Muscle of back (tissue), 3 donors: ENCODE measurements at regions not wholly inside any gene's neighbourhood (a gene's known extent, or its start where the extent isn't known, plus 50 kb on each side); places are given as distances from the start of the nearest gene placed in this dataset.

Experiments
- DNase-seq, 3 donors: peaks; one replicate each; pipeline versions ENCODE4 v3.0.0 to v3.0.0-alpha.2; 2013

- DNase-seq: no peak
These were observed 378.9 kb downstream of the PCDH20 start for GRCh38 chr13:61036715-61037114.

DNA sequence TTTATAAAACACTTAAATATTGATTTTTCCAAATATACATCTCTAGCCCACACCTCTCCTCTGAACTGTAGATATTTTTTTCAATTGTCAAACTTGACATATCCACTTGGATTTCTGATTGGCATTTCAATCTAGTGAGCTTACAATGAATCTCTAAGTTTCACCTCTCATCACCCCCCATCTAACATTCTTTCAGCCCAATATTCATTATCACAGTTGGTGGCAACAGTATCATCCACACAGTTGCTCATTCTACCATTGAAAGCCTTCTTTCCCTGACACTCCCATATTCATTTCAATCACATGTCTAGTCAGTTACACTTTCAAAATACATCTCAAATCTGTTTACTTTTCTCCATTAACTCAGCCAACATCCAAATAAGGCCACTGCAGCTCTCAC lies 385.2 kb downstream of the PCDH20 start:
- no peak for DNase-seq

GRCh38 chr13:61029064-61029463 lies 386.6 kb downstream of the PCDH20 start:
- no peak for DNase-seq

- DNase-seq: no peak
These were observed 391.6 kb downstream of the PCDH20 start for GRCh38 chr13:61024046-61024445.

- DNase-seq: no peak
These were observed 393.8 kb downstream of the PCDH20 start for GRCh38 chr13:61021838-61022237.

GRCh38 chr13:61013796-61014195 lies 401.9 kb downstream of the PCDH20 start:
- no peak for DNase-seq

DNA sequence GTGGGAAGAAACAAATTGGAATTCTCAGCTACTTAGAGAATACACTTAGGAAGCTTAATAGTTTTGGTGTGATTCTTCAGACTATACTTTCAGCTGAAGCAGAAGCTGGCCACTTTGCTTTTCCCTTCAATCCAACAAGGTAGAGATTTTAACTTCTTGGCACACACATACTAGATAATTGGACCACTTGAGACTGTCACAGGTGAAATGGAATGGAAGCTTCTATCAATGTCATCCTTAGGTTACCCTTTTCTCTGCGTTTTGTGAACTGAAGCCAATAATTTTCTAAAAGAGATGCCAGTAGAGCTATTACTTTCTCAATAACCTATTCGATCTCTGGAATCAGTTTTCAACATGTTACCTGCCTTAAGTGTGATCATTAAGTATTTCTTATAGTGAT lies 405.3 kb downstream of the PCDH20 start:
- no peak for DNase-seq

- no peak for DNase-seq
These were observed 413.0 kb downstream of the PCDH20 start for GRCh38 chr13:61002686-61003085.

- no peak for DNase-seq
These were observed 425.5 kb downstream of the PCDH20 start for GRCh38 chr13:60990032-60990733.

- DNase-seq: no peak
These were observed 429.3 kb downstream of the PCDH20 start for GRCh38 chr13:60986301-60986700.

DNA sequence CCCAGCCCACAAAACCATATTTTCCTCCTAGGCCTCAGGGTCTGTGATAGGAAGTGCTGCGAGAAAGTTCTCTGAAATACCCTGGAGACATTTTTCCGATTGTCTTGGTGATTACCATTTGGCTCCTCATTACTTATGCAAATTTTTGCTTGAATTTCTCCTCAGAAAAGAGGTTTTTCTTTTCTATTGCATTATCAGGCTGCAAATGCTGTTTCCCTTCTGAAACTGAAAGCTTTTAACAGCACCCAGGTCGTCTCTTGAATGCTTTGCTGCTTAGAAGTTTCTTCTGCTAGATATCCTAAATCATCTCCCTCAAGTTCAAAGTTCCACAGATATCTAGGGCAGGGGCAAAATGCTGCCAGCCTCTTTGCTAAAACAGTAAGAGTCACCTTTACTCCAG lies 434.2 kb downstream of the PCDH20 start:
- DNase-seq: no peak

- no peak for DNase-seq
These were observed 439.3 kb downstream of the PCDH20 start for GRCh38 chr13:60976367-60976766.

- DNase-seq: no peak
These were observed 441.4 kb downstream of the PCDH20 start for GRCh38 chr13:60974296-60974695.

GRCh38 chr13:60973529-60973928 lies 442.1 kb downstream of the PCDH20 start:
- DNase-seq: no peak

DNA sequence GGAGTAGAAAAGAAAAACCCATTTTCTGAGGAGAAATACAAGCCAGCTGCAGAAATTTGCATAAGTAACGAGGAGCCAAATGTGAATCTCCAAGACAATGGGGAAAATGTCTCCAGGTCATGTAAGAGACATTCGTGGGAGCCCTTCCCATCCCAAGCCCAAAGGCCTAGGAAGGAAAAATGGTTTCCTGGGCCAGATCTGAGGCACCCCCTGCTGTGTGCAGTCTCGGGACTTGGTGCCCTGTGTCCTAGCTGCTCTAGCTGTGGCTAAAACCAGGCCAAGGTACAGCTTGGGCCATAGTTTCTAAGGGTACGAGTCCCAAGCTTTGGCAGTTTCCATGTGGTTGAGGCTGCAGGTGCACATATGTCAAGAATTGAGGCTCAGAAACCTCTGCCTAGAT lies 444.9 kb downstream of the PCDH20 start:
- DNase-seq: no peak

DNA sequence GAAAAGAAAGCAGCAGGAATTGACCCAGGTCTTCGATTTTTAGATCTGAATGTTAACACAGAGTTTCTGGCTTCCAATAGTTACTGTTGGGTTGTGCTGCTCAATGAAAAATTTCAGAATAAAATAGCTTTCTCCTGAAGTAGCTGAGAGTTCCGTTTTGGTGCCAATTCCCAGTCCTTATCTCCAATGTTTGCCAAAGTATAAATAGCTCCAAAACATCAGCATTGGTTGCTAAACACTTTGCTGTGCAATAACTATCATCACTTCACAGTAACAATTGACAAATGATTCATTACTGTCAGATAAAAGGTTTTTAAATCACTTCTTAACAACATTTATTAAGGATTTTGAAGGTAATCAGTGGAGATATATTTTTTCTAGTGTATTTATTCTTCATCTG lies 446.0 kb downstream of the PCDH20 start:
- DNase-seq: peak in 2 of 3 donors; percentile 10 to 23

DNA sequence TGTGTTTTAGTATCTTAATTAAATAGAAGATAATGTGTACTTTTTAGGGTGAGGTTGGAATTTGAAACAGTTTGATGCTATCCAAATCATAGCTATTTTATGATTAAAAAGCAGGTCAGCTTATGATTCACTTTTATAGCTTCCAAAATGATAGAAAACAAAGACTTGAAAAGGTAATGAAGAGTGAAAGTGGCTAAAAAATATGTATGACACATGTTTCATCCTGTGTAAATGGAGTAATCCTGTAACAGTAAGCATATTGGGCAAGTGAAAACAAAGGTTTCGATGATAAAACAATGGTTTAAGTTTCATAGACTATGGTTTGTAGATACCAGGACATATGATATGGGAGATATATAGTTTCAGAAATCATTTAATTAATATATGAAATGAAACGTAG lies 456.2 kb downstream of the PCDH20 start:
- DNase-seq: no peak

DNA sequence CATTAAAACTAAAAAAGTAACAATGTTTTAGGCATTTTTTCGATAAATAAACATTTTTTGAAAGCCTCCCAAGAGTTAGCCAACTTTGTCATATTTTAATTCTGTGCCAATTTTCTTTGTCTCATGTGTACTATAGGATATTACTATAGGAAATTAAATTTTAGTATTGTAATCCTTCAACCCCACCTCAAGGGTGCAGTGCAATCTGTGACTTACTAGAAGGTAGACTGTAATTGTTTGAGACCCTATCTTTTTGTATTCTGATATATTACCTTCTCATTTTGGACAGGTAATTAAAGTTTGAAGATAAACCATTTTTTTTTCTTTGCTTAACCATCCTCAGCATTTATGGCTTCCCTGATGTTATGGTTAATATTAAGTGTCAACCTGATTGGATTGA lies 457.8 kb downstream of the PCDH20 start:
- no peak for DNase-seq

- no peak for DNase-seq
These were observed 470.3 kb downstream of the PCDH20 start for GRCh38 chr13:60945396-60945795.

- no peak for DNase-seq
These were observed 470.8 kb downstream of the PCDH20 start for GRCh38 chr13:60944863-60945262.

DNA sequence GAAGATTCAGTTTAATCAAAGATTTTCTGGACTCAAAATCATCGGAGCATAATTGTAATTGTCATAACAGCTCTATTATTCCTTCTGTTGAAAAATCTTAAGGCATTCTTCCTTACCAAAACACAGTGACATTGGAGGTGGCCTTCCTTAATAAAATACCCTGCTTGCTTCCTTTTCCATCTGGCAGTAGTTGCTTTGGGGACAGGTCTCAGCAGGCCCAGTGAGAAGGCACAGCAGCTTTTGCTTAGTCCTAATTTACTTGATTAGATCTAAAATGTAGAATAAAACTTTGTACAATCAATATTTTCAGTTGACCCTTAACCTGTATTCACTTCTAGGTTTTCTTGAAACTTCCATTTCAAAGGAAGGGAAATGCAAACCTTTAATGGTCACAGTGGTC lies 471.6 kb downstream of the PCDH20 start:
- no peak for DNase-seq

DNA sequence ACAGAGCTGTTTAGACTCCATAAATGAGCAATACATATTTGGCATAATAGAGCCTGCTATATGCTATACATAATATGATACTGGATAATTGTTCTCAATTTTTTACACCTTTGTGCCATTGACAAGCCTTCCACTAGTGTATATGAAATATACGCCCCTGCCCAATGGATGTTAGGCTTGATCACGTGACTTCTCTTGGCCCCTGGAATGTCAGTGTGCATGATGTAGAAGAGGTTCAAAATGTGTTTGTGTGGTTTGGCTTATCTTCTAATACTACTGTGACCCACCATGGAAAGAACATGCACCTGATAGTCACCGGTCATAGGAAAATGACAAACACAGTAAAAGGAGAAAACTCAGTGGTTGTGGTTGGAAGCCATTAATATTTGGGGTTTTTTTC lies 479.4 kb downstream of the PCDH20 start:
- no peak for DNase-seq

- no peak for DNase-seq
These were observed 482.0 kb downstream of the PCDH20 start for GRCh38 chr13:60933638-60934037.

DNA sequence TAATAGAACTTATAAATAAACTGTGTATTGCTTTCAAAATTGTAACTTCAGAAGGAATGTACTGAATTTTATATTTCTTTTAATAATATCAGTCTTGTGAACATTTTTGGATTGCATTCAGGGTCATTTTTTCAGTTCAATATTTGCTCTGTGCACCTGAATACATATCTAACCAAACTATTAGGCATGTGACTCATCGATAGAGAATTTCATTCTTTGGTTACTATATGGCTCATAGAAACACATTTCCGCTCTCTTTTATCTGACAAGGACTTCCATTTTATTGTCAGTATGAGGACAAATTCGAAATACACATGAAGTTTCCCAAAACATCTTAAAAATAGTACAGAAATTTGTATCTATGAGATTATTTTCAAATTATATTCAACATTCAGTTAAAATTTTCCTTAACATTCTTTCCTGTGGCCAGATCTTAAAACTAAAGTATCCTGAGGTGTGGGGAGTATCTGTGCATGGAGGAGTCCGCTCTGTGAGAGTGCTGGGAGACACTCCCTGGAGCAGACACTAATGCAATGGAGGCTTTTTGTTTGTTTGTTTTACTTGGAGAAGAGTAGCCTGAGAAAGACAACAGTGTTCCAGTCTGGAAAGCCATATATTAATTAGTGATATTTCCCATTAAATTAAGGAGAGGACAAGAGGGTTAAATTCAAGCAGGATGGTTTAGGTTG lies 483.6 kb downstream of the PCDH20 start:
- DNase-seq: no peak
